ENCODE measurements at regions not wholly inside any gene's neighbourhood (a gene's known extent, or its start where the extent isn't known, plus 50 kb on each side); places are given as distances from the start of the nearest gene placed in this dataset.

GRCh38 chr16:74020095-74020670 is 276.4 kb upstream of the PSMD7 start:
- Histone ChIP-seq H2BK12ac (ENCODE audit: low read length in 2 of 2) (no peak overlapping the region), H3K27me3 (ENCODE audit: control insufficient read depth in 1 of 2, insufficient read depth in 1 of 2, low read length in 2 of 2) (peaks cover 0 to 11% of the 10 kb centered on the region in 2 experiments), H2BK15ac (ENCODE audit: low read depth, poor library complexity, severe bottlenecking) (no peak overlapping the region), H2BK5ac (ENCODE audit: low read depth, low read length, poor library complexity, severe bottlenecking) (no peak overlapping the region), H3K27ac (ENCODE audit: low read length, poor library complexity, severe bottlenecking) (no peak overlapping the region), H3K18ac (ENCODE audit: low read depth in 1 of 2, low read length in 2 of 2) (no peak overlapping the region), H3K9ac (ENCODE audit: low read length) (no peak overlapping the region), H3K23ac (ENCODE audit: low read length in 2 of 2) (no peak overlapping the region), H3K4me3 (ENCODE audit: insufficient read depth in 1 of 2, low read depth in 1 of 2, low read length in 2 of 2) (no peak overlapping the region), H3K79me1 (replicated peaks; ENCODE audit: low read length, poor library complexity, severe bottlenecking) (no peaks in the 10 kb centered on the region), H3K36me3 (ENCODE audit: control insufficient read depth in 1 of 2, insufficient read depth in 2 of 2, low read depth in 1 of 2, low read length in 2 of 2) (no peaks in the 10 kb centered on the region), H4K8ac (ENCODE audit: low read length) (no peak overlapping the region), H4K91ac (ENCODE audit: low read length) (no peak overlapping the region), H2AFZ (ENCODE audit: low read depth, low read length) (no peak overlapping the region), H3K14ac (ENCODE audit: low read length in 2 of 2) (no peak overlapping the region), H2BK120ac (ENCODE audit: low read depth, low read length) (no peak overlapping the region), H3K4me1 (ENCODE audit: control insufficient read depth, insufficient read depth, low read depth, low read length) (no peaks in the 10 kb centered on the region), H3K4ac (ENCODE audit: low read depth in 1 of 2, low read length in 2 of 2) (no peak overlapping the region), H3K4me2 (ENCODE audit: low read length, poor library complexity, severe bottlenecking) (no peak overlapping the region), H2AK5ac (ENCODE audit: low read length, severe bottlenecking) (no peak overlapping the region), H3K9me3 (ENCODE audit: control insufficient read depth, low read length) (no peaks in the 10 kb centered on the region)
- WGBS, result no CpG with 5 or more reads among the region's 4 CpGs
- DNase-seq, result no peak

DNA sequence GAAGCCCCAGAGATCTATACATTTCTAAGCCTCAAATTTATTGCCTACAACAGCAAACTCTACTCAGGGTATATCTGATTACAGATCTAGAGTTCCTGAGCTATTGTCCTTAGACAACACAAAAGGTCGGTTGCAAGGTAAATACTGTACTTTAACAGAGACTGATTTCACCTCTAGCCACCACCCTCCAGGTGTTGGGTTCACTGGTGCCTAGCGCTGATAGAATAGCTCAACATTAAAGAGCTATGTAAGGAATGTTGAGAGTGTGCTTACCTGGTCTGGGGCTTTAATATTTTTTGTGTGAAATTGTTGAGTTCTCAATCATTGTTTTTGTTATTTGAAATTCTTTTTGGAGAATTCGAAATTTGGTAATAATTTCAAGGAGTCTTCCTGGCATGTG is 277.0 kb upstream of the PSMD7 start:
- Histone ChIP-seq H4K8ac (ENCODE audit: low read length) (no peak overlapping the region), H3K4ac (ENCODE audit: low read depth in 1 of 2, low read length in 2 of 2) (no peak overlapping the region), H3K18ac (ENCODE audit: low read depth in 1 of 2, low read length in 2 of 2) (no peak overlapping the region), H3K79me1 (replicated peaks; ENCODE audit: low read length, poor library complexity, severe bottlenecking) (no peaks in the 10 kb centered on the region), H2BK120ac (ENCODE audit: low read depth, low read length) (no peak overlapping the region), H3K27ac (ENCODE audit: low read length, poor library complexity, severe bottlenecking) (no peak overlapping the region), H3K36me3 (ENCODE audit: control insufficient read depth in 1 of 2, insufficient read depth in 2 of 2, low read depth in 1 of 2, low read length in 2 of 2) (no peaks in the 10 kb centered on the region), H2BK5ac (ENCODE audit: low read depth, low read length, poor library complexity, severe bottlenecking) (no peak overlapping the region), H3K4me1 (ENCODE audit: control insufficient read depth, insufficient read depth, low read depth, low read length) (no peaks in the 10 kb centered on the region), H4K91ac (ENCODE audit: low read length) (no peak overlapping the region), H3K4me3 (ENCODE audit: insufficient read depth in 1 of 2, low read depth in 1 of 2, low read length in 2 of 2) (no peak overlapping the region), H3K9ac (ENCODE audit: low read length) (no peak overlapping the region), H3K14ac (ENCODE audit: low read length in 2 of 2) (no peak overlapping the region), H3K27me3 (ENCODE audit: control insufficient read depth in 1 of 2, insufficient read depth in 1 of 2, low read length in 2 of 2) (peaks cover 0 to 6% of the 10 kb centered on the region in 2 experiments), H2AFZ (ENCODE audit: low read depth, low read length) (no peak overlapping the region), H2AK5ac (ENCODE audit: low read length, severe bottlenecking) (no peak overlapping the region), H3K23ac (ENCODE audit: low read length in 2 of 2) (no peak overlapping the region), H2BK12ac (ENCODE audit: low read length in 2 of 2) (no peak overlapping the region), H3K9me3 (ENCODE audit: control insufficient read depth, low read length) (no peaks in the 10 kb centered on the region), H2BK15ac (ENCODE audit: low read depth, poor library complexity, severe bottlenecking) (no peak overlapping the region), H3K4me2 (ENCODE audit: low read length, poor library complexity, severe bottlenecking) (no peak overlapping the region)
- DNase-seq, result no peak
- 50% methylated on average over 2 of the region's 3 CpGs for WGBS

- H3K23ac ChIP-seq (ENCODE audit: low read length in 2 of 2), result no peak overlapping the region
- no peaks in the 10 kb centered on the region for H3K79me1 ChIP-seq (replicated peaks; ENCODE audit: low read length, poor library complexity, severe bottlenecking)
- no peak overlapping the region for H3K4me3 ChIP-seq (ENCODE audit: insufficient read depth in 1 of 2, low read depth in 1 of 2, low read length in 2 of 2)
- H3K14ac ChIP-seq (ENCODE audit: low read length in 2 of 2), result no peak overlapping the region
- no peak overlapping the region for H4K91ac ChIP-seq (ENCODE audit: low read length)
- no peaks in the 10 kb centered on the region for H3K27me3 ChIP-seq (ENCODE audit: control insufficient read depth in 1 of 2, insufficient read depth in 1 of 2, low read length in 2 of 2)
- DNase-seq, result no peak
- H2BK12ac ChIP-seq (ENCODE audit: low read length in 2 of 2), result no peak overlapping the region
- H3K9me3 ChIP-seq (ENCODE audit: control insufficient read depth, low read length), result no peaks in the 10 kb centered on the region
- H3K4me1 ChIP-seq (ENCODE audit: control insufficient read depth, insufficient read depth, low read depth, low read length), result no peaks in the 10 kb centered on the region
- H3K18ac ChIP-seq (ENCODE audit: low read depth in 1 of 2, low read length in 2 of 2), result no peak overlapping the region
- no peak overlapping the region for H4K8ac ChIP-seq (ENCODE audit: low read length)
- no peak overlapping the region for H3K4me2 ChIP-seq (ENCODE audit: low read length, poor library complexity, severe bottlenecking)
- H3K27ac ChIP-seq (ENCODE audit: low read length, poor library complexity, severe bottlenecking), result no peak overlapping the region
- H2BK120ac ChIP-seq (ENCODE audit: low read depth, low read length), result no peak overlapping the region
- H3K36me3 ChIP-seq (ENCODE audit: control insufficient read depth in 1 of 2, insufficient read depth in 2 of 2, low read depth in 1 of 2, low read length in 2 of 2), result no peaks in the 10 kb centered on the region
- no peak overlapping the region for H3K9ac ChIP-seq (ENCODE audit: low read length)
- no peak overlapping the region for H2BK15ac ChIP-seq (ENCODE audit: low read depth, poor library complexity, severe bottlenecking)
- no peak overlapping the region for H2AFZ ChIP-seq (ENCODE audit: low read depth, low read length)
- no peak overlapping the region for H3K4ac ChIP-seq (ENCODE audit: low read depth in 1 of 2, low read length in 2 of 2)
- H2AK5ac ChIP-seq (ENCODE audit: low read length, severe bottlenecking), result no peak overlapping the region
- H2BK5ac ChIP-seq (ENCODE audit: low read depth, low read length, poor library complexity, severe bottlenecking), result no peak overlapping the region
Observed at GRCh38 chr16:74015953-74016352, 280.7 kb upstream of the PSMD7 start.

GRCh38 chr16:73998707-73999106 is 297.9 kb upstream of the PSMD7 start:
- no peak overlapping the region for H3K18ac ChIP-seq (ENCODE audit: low read depth in 1 of 2, low read length in 2 of 2)
- no peak overlapping the region for H3K4me3 ChIP-seq (ENCODE audit: insufficient read depth in 1 of 2, low read depth in 1 of 2, low read length in 2 of 2)
- no peaks in the 10 kb centered on the region for H3K36me3 ChIP-seq (ENCODE audit: control insufficient read depth in 1 of 2, insufficient read depth in 2 of 2, low read depth in 1 of 2, low read length in 2 of 2)
- H3K4me1 ChIP-seq (ENCODE audit: control insufficient read depth, insufficient read depth, low read depth, low read length), result no peaks in the 10 kb centered on the region
- no peaks in the 10 kb centered on the region for H3K27me3 ChIP-seq (ENCODE audit: control insufficient read depth in 1 of 2, insufficient read depth in 1 of 2, low read length in 2 of 2)
- no peak overlapping the region for H4K8ac ChIP-seq (ENCODE audit: low read length)
- H3K4me2 ChIP-seq (ENCODE audit: low read length, poor library complexity, severe bottlenecking), result no peak overlapping the region
- H2BK12ac ChIP-seq (ENCODE audit: low read length in 2 of 2), result no peak overlapping the region
- no peak overlapping the region for H2AK5ac ChIP-seq (ENCODE audit: low read length, severe bottlenecking)
- no peak overlapping the region for H2AFZ ChIP-seq (ENCODE audit: low read depth, low read length)
- H3K14ac ChIP-seq (ENCODE audit: low read length in 2 of 2), result no peak overlapping the region
- H4K91ac ChIP-seq (ENCODE audit: low read length), result no peak overlapping the region
- H3K79me1 ChIP-seq (replicated peaks; ENCODE audit: low read length, poor library complexity, severe bottlenecking), result no peaks in the 10 kb centered on the region
- no peak overlapping the region for H2BK5ac ChIP-seq (ENCODE audit: low read depth, low read length, poor library complexity, severe bottlenecking)
- H3K9ac ChIP-seq (ENCODE audit: low read length), result no peak overlapping the region
- no peak overlapping the region for H2BK120ac ChIP-seq (ENCODE audit: low read depth, low read length)
- no peak overlapping the region for H2BK15ac ChIP-seq (ENCODE audit: low read depth, poor library complexity, severe bottlenecking)
- H3K23ac ChIP-seq (ENCODE audit: low read length in 2 of 2), result no peak overlapping the region
- no peak for DNase-seq
- 57% methylated on average over 1 of the region's 2 CpGs for WGBS
- peaks cover 21% of the 10 kb centered on the region for H3K9me3 ChIP-seq (ENCODE audit: control insufficient read depth, low read length)
- H3K27ac ChIP-seq (ENCODE audit: low read length, poor library complexity, severe bottlenecking), result no peak overlapping the region
- no peak overlapping the region for H3K4ac ChIP-seq (ENCODE audit: low read depth in 1 of 2, low read length in 2 of 2)

Data from mesenchymal stem cell (in vitro differentiated cells and primary cell).